Activated CD4-positive, alpha-beta T cell treated with anti-CD3 and anti-CD28 coated beads for 1 hour (primary cell): ENCODE measurements at regions not wholly inside any gene's neighbourhood (a gene's known extent, or its start where the extent isn't known, plus 50 kb on each side); places are given as distances from the start of the nearest gene placed in this dataset.

Experiments
- DNase-seq: peaks from one replicate; pipeline ENCODE4 v3.0.0-alpha.2; 2020

- no peak for DNase-seq
These were observed 146.5 kb downstream of the SYK start for GRCh38 chr9:90948156-90948555.

GRCh38 chr9:90950600-90950999 is 149.0 kb downstream of the SYK start:
- no peak for DNase-seq

- no peak for DNase-seq
These were observed 151.6 kb downstream of the SYK start for GRCh38 chr9:90953200-90953599.

GRCh38 chr9:90953805-90954204 is 152.2 kb downstream of the SYK start:
- DNase-seq, result no peak

- DNase-seq, result no peak
These were observed 154.6 kb downstream of the SYK start for GRCh38 chr9:90956026-90956810.

- DNase-seq, result no peak
These were observed 156.7 kb downstream of the SYK start for GRCh38 chr9:90958328-90958727.

- no peak for DNase-seq
These were observed 159.3 kb downstream of the SYK start for GRCh38 chr9:90960941-90961340.

- DNase-seq, result no peak
These were observed 159.8 kb downstream of the SYK start for GRCh38 chr9:90961375-90961774.

- DNase-seq, result no peak
These were observed 162.7 kb downstream of the SYK start for GRCh38 chr9:90964101-90965020.

- no peak for DNase-seq
These were observed 163.8 kb downstream of the SYK start for GRCh38 chr9:90965226-90966030.

GRCh38 chr9:90966031-90966290 is 164.3 kb downstream of the SYK start:
- no peak for DNase-seq

GRCh38 chr9:90966480-90967144 is 165.0 kb downstream of the SYK start:
- DNase-seq, result no peak

GRCh38 chr9:90967145-90967538 is 165.5 kb downstream of the SYK start:
- DNase-seq, result no peak

GRCh38 chr9:90969021-90969675 is 167.5 kb downstream of the SYK start:
- DNase-seq, result no peak

GRCh38 chr9:90970608-90971007 is 169.0 kb downstream of the SYK start:
- DNase-seq, result no peak

- DNase-seq, result no peak
These were observed 170.4 kb downstream of the SYK start for GRCh38 chr9:90972057-90972456.

- DNase-seq, result no peak
These were observed 172.4 kb downstream of the SYK start for GRCh38 chr9:90974016-90974415.

- no peak for DNase-seq
These were observed 173.1 kb downstream of the SYK start for GRCh38 chr9:90974643-90975245.

GRCh38 chr9:90975781-90976538 is 174.3 kb downstream of the SYK start:
- DNase-seq, result no peak

GRCh38 chr9:90979138-90979551 is 177.5 kb downstream of the SYK start:
- no peak for DNase-seq

GRCh38 chr9:90979639-90980038 is 178.0 kb downstream of the SYK start:
- no peak for DNase-seq
